ENCODE measurements at regions not wholly inside any gene's neighbourhood (a gene's known extent, or its start where the extent isn't known, plus 50 kb on each side); places are given as distances from the start of the nearest gene placed in this dataset.

DNA sequence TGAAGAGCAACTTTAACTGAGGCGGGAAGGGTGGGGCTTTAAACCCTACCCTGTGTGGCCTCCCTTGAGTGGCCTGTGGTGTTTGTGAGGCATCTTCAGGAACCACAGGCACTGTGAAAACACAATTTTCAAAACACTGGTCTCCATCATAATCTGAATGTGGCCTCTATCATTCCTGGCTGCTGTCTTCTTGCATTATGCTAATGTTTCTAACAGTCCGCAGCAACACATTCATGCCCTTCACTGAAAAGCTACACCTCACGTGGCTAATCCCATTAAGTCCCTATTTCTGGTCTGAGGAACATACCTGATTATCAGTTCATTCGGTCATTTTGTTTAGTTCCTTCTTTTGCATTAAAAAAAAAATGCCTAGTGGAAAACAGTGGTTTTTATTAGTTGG lies 94.6 kb downstream of the F11 start:
- TF ChIP-seq TAF1 (IDR thresholded peaks at IDR 0.05; ENCODE audit: low read depth), result no peak
- no peak for TF ChIP-seq YY1 (IDR thresholded peaks at IDR 0.05; ENCODE audit: low read depth)
- TF ChIP-seq, protein P1, sequence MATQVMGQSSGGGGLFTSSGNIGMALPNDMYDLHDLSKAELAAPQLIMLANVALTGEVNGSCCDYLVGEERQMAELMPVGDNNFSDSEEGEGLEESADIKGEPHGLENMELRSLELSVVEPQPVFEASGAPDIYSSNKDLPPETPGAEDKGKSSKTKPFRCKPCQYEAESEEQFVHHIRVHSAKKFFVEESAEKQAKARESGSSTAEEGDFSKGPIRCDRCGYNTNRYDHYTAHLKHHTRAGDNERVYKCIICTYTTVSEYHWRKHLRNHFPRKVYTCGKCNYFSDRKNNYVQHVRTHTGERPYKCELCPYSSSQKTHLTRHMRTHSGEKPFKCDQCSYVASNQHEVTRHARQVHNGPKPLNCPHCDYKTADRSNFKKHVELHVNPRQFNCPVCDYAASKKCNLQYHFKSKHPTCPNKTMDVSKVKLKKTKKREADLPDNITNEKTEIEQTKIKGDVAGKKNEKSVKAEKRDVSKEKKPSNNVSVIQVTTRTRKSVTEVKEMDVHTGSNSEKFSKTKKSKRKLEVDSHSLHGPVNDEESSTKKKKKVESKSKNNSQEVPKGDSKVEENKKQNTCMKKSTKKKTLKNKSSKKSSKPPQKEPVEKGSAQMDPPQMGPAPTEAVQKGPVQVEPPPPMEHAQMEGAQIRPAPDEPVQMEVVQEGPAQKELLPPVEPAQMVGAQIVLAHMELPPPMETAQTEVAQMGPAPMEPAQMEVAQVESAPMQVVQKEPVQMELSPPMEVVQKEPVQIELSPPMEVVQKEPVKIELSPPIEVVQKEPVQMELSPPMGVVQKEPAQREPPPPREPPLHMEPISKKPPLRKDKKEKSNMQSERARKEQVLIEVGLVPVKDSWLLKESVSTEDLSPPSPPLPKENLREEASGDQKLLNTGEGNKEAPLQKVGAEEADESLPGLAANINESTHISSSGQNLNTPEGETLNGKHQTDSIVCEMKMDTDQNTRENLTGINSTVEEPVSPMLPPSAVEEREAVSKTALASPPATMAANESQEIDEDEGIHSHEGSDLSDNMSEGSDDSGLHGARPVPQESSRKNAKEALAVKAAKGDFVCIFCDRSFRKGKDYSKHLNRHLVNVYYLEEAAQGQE (IDR thresholded peaks at IDR 0.05; ENCODE audit: low read depth), result no peak
- TF ChIP-seq FOXM1 (IDR thresholded peaks at IDR 0.05; ENCODE audit: borderline replicate concordance, low read depth), result no peak
- TF ChIP-seq TCF12 (IDR thresholded peaks at IDR 0.05; ENCODE audit: low read depth), result no peak
